ENCODE measurements at regions not wholly inside any gene's neighbourhood (a gene's known extent, or its start where the extent isn't known, plus 50 kb on each side); places are given as distances from the start of the nearest gene placed in this dataset.
A peak's percentile ranks its signal among the peaks of the same experiment; 100 is the strongest.

- H4K20me1 ChIP-seq (ENCODE audit: low read length) = no peaks in the 10 kb centered on the region
- CTCF ChIA-PET = interaction anchor here (0.7 kb wide), 1 partner anchor 405 kb away, joined by 3 read pairs; no protein-coding TSS in a partner anchor
- H3K4me1 ChIP-seq (ENCODE audit: insufficient read depth, low read length) = no peaks in the 10 kb centered on the region
- H3K27ac ChIP-seq (ENCODE audit: low read length) = no peak overlapping the region
- H3K36me3 ChIP-seq (ENCODE audit: low read depth, low read length) = no peaks in the 10 kb centered on the region
- H2AFZ ChIP-seq (ENCODE audit: low read length) = no peak overlapping the region
- no peak overlapping the region for H3K4me3 ChIP-seq (ENCODE audit: low read length)
- DNase-seq (peak; percentile 78), ATAC-seq (peak; percentile 70)
- POLR2A ChIA-PET (ENCODE audit: unreplicated experiment) = no interaction called here
- peaks cover 87% of the 10 kb centered on the region for H3K27me3 ChIP-seq (ENCODE audit: low read length)
- H3F3A ChIP-seq (ENCODE audit: low read length, unreplicated experiment) = no peaks in the 10 kb centered on the region
- no TSS peak for BruUV-seq (replicated peaks)
- H3K9me3 ChIP-seq (ENCODE audit: low read length) = no peaks in the 10 kb centered on the region
- TF ChIP-seq, protein P1, sequence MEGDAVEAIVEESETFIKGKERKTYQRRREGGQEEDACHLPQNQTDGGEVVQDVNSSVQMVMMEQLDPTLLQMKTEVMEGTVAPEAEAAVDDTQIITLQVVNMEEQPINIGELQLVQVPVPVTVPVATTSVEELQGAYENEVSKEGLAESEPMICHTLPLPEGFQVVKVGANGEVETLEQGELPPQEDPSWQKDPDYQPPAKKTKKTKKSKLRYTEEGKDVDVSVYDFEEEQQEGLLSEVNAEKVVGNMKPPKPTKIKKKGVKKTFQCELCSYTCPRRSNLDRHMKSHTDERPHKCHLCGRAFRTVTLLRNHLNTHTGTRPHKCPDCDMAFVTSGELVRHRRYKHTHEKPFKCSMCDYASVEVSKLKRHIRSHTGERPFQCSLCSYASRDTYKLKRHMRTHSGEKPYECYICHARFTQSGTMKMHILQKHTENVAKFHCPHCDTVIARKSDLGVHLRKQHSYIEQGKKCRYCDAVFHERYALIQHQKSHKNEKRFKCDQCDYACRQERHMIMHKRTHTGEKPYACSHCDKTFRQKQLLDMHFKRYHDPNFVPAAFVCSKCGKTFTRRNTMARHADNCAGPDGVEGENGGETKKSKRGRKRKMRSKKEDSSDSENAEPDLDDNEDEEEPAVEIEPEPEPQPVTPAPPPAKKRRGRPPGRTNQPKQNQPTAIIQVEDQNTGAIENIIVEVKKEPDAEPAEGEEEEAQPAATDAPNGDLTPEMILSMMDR (conservative IDR thresholded peaks at IDR 0.05; ENCODE audit: low read depth, low read length) = peak; percentile 92
- no peak for TF ChIP-seq EZH2 (IDR thresholded peaks at IDR 0.05; ENCODE audit: low read length, unreplicated experiment)
- no peak overlapping the region for H3K4me2 ChIP-seq (ENCODE audit: low read length)
- H3K79me2 ChIP-seq (ENCODE audit: low read length) = no peaks in the 10 kb centered on the region
- no peak overlapping the region for H3K9ac ChIP-seq (ENCODE audit: low read length)
- H3K9me2 ChIP-seq (replicated peaks; ENCODE audit: low read length) = no peaks in the 10 kb centered on the region
- intact Hi-C loops (cut with micrococcal nuclease) = loop anchor here (5.0 kb wide), 1 partner anchor 281 kb away; no protein-coding TSS in a partner anchor
Measured at GRCh38 chr4:57442831-57443291, 332.7 kb upstream of the IGFBP7 start.

GRCh38 chr4:57442241-57442640 lies 332.1 kb upstream of the IGFBP7 start:
- no peak overlapping the region for H2AFZ ChIP-seq (ENCODE audit: low read length)
- ATAC-seq = no peak
- H3K9me2 ChIP-seq (replicated peaks; ENCODE audit: low read length) = no peaks in the 10 kb centered on the region
- no peaks in the 10 kb centered on the region for H4K20me1 ChIP-seq (ENCODE audit: low read length)
- BruUV-seq (replicated peaks) = no TSS peak
- no peaks in the 10 kb centered on the region for H3F3A ChIP-seq (ENCODE audit: low read length, unreplicated experiment)
- no peaks in the 10 kb centered on the region for H3K79me2 ChIP-seq (ENCODE audit: low read length)
- H3K27ac ChIP-seq (ENCODE audit: low read length) = no peak overlapping the region
- DNase-seq = no peak
- H3K27me3 ChIP-seq (ENCODE audit: low read length) = peaks cover 86% of the 10 kb centered on the region
- H3K4me2 ChIP-seq (ENCODE audit: low read length) = no peak overlapping the region
- H3K4me1 ChIP-seq (ENCODE audit: insufficient read depth, low read length) = no peaks in the 10 kb centered on the region
- TF ChIP-seq, protein P1 (conservative IDR thresholded peaks at IDR 0.05; ENCODE audit: low read depth, low read length) = no peak
- no peak for TF ChIP-seq EZH2phosphoT487 (IDR thresholded peaks at IDR 0.05; ENCODE audit: borderline replicate concordance, low read length)
- TF ChIP-seq EZH2 (IDR thresholded peaks at IDR 0.05; ENCODE audit: low read length, unreplicated experiment) = no peak
- H3K9ac ChIP-seq (ENCODE audit: low read length) = no peak overlapping the region
- ChIA-PET POLR2A (ENCODE audit: unreplicated experiment) (no interaction called here), CTCF (interaction anchor here (0.7 kb wide), 1 partner anchor 404 kb away, joined by 3 read pairs; no protein-coding TSS in a partner anchor)
- H3K36me3 ChIP-seq (ENCODE audit: low read depth, low read length) = no peaks in the 10 kb centered on the region
- intact Hi-C loops (cut with micrococcal nuclease) = loop anchor here (5.0 kb wide), 1 partner anchor 280 kb away; no protein-coding TSS in a partner anchor
- H3K4me3 ChIP-seq (ENCODE audit: low read length) = no peak overlapping the region
- no peaks in the 10 kb centered on the region for H3K9me3 ChIP-seq (ENCODE audit: low read length)

DNA sequence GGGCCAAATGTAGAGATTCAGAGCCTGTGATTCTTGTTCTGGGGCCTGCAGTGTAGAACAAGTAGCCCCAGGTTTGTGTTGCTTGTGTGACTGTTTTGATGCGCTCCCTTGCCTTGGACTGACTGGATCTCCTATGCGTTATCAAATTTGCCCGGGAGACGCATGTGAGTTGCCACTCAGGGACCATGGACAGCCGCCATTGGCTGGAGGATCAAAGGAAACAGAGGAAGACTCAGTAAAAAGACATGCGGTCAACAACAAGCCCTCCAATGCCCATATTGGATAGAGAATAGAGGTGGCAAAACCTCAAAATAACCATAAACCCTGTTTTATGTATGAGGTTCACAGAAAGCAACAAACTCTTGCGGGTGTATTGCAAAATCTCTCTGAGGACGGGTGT lies 327.5 kb upstream of the IGFBP7 start:
- H3K4me3 ChIP-seq (ENCODE audit: low read length) = no peak overlapping the region
- BruUV-seq (replicated peaks) = no TSS peak
- no peak overlapping the region for H3K4me2 ChIP-seq (ENCODE audit: low read length)
- no peaks in the 10 kb centered on the region for H3K9me2 ChIP-seq (replicated peaks; ENCODE audit: low read length)
- no peak overlapping the region for H2AFZ ChIP-seq (ENCODE audit: low read length)
- ChIA-PET POLR2A (ENCODE audit: unreplicated experiment) (no interaction called here), CTCF (no interaction called here)
- intact Hi-C loops (cut with micrococcal nuclease) = no loop called here
- no peaks in the 10 kb centered on the region for H3K9me3 ChIP-seq (ENCODE audit: low read length)
- DNase-seq = peak; percentile 23
- H3K9ac ChIP-seq (ENCODE audit: low read length) = no peak overlapping the region
- peaks cover 75% of the 10 kb centered on the region for H3K27me3 ChIP-seq (ENCODE audit: low read length)
- no peak overlapping the region for H3K27ac ChIP-seq (ENCODE audit: low read length)
- no peaks in the 10 kb centered on the region for H3F3A ChIP-seq (ENCODE audit: low read length, unreplicated experiment)
- H3K36me3 ChIP-seq (ENCODE audit: low read depth, low read length) = no peaks in the 10 kb centered on the region
- no peak for ATAC-seq
- H4K20me1 ChIP-seq (ENCODE audit: low read length) = no peaks in the 10 kb centered on the region
- H3K4me1 ChIP-seq (ENCODE audit: insufficient read depth, low read length) = no peaks in the 10 kb centered on the region
- TF ChIP-seq EZH2phosphoT487 (IDR thresholded peaks at IDR 0.05; ENCODE audit: borderline replicate concordance, low read length) = no peak
- TF ChIP-seq, protein P1 (conservative IDR thresholded peaks at IDR 0.05; ENCODE audit: low read depth, low read length) = no peak
- no peak for TF ChIP-seq EZH2 (IDR thresholded peaks at IDR 0.05; ENCODE audit: low read length, unreplicated experiment)
- no peaks in the 10 kb centered on the region for H3K79me2 ChIP-seq (ENCODE audit: low read length)

Measured in PC-3 (cell line).